GM18858 (cell line): ENCODE measurements at regions not wholly inside any gene's neighbourhood (a gene's known extent, or its start where the extent isn't known, plus 50 kb on each side); places are given as distances from the start of the nearest gene placed in this dataset.

Experiments
- ATAC-seq: cut with Tn5 transposase; IDR thresholded peaks from one replicate; pipeline ENCODE4 v1.9.1; 2021; ENCODE audit not compliant: unreplicated experiment

DNA sequence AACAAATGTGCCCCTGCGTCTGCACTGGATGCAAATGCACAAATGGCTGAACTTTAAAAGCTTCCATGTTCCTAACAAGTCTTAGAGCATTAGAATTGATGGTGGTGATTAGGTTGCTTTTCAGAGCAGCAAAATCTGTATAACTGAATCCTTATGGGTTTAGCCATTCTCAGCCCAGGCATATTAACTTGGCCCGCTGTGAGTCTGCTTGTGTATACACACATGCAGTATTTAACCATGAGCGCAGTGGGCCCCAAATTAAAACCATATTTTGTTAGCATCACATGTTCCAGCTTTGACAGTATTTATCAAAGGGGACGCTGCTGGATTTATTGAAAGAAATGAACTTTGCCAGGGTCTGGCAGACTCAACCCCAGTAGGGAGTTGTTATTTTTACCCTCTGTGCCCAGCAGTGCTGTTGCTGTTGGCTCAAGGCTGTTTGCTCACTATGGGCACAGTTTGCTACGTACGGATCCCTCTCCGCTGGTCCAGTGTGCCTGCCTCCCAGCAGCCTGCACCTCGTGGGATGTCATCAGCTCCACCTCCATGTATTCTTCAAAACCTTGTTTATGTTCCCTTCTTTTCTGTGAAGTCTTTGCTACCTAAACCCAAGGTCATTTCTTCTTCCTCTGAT is 144.7 kb downstream of the QRSL1 start:
- ATAC-seq: no peak

DNA sequence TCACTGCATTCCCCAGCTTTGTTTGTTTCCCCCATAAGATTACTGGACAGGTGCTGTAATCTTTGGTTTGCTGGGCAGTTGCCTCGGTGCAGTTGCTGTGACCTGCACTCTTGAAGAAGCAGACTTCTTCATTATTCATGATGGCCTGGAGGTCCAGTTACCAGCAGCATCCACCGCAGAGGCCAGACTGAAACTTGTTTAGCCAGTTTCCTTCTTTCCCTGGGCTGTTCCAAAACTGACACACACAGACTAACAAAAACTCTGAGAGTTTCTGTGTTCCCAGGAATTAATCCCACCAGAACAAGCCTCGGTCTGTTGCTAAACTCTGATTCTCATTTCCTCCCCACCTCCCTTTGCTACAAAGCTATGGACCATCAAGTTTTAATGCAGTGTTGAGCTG is 144.1 kb downstream of the QRSL1 start:
- ATAC-seq: no peak

DNA sequence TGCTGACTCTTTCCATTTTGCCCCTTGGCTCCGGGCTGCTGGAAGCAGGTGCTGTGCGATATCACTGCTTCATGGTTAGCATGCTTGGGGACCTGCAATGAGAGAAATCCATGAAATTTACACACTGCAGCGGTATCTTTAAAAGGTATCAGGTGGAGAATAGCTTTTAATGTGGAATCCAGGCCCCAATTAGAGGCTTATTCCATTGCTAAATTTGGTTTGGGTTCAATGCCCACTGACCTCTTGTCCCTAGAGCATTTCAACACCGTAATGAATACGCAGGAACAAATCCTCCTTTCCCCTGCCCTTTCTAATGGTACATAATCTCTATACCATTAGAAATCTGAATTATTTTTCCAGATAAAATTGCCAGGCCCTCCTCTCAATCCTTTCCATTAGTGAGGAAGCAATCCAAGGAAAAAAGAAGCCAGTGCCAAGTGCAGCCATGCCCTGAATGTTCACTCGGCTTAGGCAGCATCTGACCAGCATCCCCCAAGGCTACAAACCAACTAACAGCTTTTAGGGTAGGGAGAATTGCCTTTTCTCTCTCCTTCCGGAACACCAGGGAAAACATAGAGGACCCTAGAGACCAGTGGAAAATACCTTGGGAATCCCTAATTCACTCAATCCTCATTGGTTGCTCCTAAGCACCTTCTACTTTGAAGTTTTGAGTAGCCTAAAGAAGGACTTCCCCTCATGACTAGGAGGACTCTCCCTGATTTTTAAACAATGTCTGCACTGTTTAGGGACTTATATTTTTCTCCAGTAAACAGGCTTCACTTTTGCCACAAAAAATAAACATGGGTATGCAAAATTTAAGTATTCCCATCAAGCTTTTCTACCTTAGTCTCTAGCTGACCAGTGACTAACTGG is 143.1 kb downstream of the QRSL1 start:
- no peak for ATAC-seq

DNA sequence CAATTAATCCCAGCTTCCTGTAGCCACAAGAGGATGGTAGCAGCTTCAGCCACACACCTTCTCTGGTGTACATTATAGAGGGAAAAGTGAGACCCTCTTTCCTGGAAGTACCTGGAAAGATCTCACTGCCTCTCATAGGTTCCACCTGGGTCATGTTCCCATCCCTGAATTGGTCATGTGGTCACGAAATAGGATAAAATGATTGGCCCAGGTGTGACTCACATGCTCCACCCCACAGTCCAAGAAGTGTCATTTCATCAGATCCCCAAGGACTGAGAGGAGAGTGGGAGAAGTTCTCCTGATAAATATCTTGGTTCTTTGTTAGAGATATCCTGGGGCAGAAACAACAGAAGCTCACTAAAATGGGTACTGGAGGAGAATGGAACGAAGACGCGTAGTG is 142.4 kb downstream of the QRSL1 start:
- no peak for ATAC-seq

DNA sequence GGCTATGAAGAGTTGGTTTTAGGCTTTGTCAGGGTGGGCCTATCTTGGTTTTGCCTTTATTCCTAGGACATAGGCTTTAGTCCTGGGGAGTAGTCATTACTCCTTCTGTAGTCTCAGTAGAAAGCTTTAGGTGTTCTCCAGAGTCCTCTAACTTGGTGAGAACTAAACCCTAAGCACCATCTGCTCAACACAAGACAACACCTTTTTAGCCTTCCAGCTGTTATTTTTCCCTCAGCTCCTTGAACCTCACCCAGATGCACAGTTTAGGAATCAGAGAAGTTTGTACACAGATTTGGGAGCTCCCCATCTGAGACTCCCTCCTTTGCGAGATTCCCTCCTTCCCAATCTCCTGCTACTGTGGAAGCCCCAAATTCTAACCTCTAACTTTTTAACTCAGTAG is 141.3 kb downstream of the QRSL1 start:
- ATAC-seq: no peak

DNA sequence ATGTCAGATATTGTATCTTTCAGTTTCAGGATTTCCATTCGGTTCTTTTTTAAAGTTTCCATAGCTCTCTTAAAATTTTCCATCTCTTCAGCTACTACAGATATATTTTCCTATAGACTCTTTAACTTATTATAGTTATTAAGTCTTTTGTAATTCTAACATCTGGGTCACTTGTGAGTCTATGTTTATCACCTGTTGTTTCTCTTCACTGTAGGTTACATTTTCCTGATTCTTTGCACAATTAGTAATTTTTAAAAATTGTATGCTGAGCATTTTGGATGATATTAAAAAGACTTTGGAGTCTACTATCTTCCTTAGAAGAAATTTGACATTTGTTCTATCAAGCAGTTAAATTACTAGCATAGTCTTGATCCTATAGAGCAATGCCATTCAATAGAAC is 140.7 kb downstream of the QRSL1 start:
- no peak for ATAC-seq

DNA sequence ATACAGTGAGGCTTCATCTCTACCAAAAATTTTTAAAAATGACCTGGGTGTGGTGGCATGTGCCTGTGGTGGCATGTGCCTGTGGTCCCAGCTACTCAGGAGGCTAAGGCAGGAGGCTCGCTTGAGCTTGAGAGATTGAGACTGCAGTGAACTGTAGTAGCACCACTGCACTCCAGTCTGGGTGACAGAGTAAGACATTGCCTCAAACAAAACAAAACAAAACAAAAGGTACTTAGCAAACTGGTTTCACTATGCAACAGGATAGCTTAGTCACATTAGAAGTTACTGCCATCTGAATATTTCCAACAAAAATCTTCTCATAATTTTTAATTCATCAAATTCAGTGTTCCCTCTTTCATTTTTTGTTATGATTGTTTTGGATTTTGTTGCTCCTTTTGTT is 137.9 kb downstream of the QRSL1 start:
- no peak for ATAC-seq

DNA sequence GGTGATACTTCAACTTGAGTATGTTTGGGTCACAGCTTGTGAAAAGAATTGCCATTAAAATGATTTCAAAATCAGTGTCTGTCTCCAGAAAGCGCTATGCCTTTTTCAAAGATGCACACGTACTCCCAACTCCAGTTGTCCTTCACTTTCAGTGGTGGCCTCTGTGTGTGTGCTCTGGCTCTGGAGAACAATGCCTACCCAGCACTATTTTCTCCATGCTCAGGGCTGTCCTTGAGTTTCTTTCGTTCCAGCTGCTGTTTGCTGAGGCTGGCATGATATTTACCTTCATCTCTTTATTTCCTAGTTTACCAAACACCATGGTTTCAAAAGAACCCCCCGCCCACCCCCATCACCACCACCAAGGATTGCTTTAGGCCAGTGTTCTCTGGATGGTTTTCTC is 136.8 kb downstream of the QRSL1 start:
- no peak for ATAC-seq

DNA sequence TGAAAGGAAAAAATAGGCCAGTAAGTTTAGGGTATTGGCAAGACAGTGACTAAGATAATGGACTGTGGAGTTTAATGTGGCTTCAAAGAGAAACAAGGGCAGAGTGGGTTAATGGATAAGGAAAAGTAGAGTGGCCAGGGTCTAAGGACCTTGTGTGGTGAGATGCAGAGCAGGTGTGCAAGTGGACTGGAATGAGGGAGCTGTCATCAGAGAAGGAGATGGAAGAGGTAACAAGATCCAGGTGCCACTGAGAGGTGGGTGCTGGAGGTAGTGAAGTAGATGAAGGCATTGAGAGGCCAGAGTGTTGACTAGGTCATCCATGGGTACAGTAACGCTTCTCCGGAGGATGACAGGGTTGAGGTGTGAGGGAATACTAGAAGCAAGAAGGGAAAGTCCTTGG is 136.1 kb downstream of the QRSL1 start:
- ATAC-seq: no peak

DNA sequence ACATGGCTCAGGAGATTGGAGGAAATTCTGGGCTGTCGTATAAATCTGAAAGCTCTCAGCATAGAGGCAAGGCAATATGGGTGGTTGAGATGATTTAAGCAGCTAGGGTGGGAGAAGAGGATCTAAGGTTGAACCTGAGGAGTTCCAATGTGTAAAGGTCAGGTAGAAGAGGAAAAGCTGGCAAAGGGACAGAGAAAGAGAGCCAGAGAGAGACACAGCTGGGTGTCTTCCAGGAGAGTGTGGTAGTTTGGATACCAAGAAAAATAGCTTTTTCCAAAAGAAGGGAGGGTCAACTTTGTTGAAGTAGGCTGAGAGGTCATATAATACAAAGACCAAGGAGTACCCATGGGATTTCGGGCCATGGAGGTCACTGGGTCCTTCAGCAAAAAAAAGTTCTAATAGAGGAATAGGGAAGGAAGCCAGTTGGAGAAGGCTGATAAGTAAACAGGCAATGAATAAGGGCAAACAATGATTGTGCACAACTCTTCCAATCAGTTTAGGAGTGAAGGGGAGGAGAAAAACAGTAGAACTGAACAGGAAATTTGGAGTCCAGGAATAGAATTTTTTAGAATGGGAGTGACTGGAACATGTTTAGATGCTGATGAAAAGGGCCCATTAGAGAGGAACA is 135.1 kb downstream of the QRSL1 start:
- ATAC-seq: no peak

DNA sequence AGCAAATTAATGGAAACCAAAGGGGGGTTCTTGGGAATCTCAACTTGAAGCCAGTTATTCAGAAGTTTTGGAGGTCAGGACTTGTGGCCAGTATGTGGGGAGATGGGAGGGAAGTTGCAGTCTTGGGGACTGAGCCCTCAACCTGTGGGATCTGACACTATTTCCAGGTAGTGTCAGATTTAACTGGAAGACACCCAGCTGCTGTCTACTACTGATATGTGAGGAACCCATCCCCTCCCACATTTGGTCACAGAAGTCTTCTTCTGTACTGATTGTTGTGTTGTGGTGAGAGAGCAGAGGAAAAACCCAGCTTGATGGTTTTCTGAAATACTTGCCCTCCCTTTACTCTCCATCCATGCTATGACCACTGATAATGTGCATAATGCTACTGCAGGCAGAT is 134.0 kb downstream of the QRSL1 start:
- ATAC-seq: no peak

DNA sequence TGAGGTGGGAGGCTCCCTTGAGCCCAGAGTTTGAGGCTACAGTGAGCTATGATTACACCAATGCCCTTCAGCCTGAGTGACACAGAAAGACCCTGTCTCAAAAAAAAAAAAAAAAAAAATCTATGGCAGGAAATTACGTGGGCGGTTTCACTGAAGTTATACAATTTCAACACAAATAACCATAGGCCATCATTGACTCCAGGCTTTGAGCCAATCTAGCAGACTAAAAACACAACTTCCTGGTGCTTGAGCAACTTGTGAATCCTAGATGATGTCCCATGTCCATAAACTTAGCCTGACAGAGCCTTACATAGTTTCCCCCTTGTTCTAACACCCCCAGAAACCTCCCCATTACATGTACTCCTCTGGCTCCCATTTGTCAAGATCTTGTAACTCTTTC is 131.8 kb downstream of the QRSL1 start:
- ATAC-seq: no peak

DNA sequence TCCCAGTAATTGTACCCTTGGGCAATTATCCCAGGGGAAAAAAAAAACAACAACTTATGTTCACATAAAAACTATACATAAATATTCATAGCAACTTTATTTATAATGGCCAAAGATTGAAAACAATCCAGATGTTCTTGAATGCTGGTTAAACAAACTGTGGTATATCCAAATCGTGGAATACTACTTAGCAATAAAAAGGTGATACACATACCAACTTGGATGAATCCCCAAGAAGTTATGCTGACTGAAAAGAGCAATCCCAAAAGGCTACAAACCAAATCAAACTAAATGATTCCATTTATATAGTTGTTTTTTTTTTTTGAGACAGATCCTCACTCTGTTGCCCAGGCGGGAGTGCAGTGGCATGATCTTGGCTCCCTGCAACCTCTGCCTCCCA is 129.7 kb downstream of the QRSL1 start:
- no peak for ATAC-seq

DNA sequence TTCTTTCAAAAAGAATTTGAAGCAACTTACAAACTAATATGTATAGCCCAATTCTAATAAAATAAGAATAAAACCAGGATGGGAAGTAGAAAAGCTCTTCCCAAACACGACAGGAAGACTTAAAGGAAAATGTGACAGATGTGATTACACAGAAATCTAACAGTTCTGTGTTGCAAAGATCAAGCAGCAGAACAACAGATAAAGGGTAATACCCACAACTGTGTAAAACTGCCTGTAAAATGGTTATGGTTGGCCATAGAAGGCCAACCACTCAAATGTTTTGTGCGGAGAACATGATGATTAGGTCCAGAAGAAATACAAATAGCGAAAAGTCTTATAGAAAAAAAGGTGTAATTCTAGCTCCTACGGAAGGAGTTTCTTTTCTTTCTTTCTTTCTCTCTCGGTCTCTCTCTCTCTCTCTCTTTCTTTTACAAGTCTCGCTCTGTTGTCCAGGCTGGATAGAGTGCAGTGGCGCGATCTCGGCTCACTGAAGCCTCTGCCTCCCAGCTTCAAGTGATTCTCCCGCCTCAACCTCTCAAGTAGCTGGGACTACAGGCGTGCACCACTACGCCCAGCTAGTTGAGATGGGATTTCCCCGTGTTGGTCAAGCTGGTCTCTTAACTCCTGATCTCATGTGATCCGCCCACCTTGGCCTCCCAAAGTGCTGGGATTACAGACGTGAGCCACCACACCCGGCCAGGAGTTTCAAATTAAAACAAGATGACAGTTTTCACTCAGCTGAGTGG is 128.5 kb downstream of the QRSL1 start:
- ATAC-seq: no peak

DNA sequence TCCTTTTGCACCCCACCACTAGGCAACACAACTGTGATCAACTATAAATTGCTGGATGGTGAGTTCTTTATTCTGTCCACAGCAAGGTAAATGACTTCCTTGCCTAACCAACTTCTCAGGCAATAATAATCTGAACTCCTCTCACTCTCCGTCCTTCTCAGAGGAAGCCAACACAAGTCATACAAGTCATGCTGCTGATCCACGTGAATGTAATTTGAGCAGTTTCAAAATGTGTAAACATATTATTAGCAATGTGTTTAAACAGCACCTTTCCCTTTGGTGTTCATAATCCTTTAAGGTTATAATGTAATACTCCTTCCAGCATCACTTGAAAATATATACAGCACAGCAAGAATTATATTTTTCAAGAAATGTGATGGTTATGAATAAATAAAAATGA is 127.9 kb downstream of the QRSL1 start:
- ATAC-seq: no peak

DNA sequence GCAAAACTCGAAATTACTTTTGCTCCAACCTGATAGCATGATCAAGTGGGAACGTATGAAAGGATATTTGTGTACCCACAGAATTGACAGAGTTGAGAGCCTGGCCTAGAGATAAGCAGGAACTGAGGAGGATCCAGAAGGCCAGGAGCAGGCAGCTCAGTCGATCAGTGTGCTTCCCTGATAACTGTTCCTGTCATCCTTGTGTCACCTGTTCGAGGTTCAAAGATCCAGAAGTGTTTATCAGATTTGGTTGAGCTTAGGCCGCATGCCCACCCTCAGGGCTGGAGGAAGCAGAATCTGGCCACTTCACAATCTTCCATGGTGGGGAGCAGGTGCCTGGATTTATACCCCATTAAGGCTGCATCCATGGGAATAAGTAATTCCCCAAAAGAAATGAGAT is 124.8 kb downstream of the QRSL1 start:
- ATAC-seq: no peak

DNA sequence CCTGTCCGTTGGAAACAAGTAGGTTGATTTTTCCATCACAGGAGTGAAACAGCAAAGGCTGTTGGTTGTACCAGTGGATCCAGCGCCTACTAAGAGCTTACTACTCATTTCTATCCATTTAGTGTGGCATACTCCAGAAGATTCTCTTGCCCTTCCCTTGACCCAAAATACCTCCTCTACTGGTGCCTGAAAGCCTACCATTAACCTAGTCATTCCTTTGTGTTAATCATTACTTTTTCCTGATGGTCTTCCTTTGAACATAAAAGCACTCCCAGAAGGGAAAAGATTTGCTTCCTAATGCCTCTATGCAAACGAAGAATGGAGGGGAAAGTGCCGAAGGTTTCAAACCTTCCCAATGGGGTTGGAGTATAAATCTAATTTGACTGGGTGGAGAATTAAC is 123.3 kb downstream of the QRSL1 start:
- no peak for ATAC-seq

DNA sequence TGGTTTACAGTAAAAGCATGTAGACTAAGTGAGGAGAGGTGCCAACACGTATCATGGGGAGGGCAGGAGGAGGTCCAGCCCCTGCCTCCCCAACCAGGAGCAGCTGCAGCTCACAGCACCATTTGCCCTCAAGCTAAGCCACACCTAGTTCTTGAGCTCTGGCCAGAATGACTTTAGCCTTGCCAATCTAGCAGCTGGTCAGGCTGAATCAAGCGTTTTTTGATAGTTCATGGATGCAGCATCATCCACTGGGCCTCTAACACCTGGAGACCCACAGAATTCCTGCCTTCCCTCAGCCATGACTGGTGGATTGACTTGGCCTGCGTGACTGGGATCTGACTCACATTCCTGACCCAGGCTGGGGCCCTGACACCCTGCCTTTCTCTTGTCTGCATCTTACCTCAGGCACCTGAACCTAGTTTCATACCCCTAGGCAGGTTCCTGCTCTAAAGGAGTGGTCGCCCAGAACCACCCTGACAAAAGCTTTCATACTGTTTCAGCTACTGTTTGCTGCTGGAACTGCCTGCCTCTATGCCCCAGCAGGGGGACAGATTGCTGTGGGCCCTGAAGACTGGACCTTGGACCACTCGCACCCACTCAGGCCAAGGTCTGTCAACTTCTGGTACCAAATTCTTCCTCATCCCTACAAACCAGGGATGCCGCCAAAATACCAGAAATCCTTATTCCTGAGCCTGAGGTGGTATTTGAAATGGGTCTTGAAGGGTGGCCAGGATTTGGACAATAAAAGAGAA is 122.3 kb downstream of the QRSL1 start:
- ATAC-seq: no peak

DNA sequence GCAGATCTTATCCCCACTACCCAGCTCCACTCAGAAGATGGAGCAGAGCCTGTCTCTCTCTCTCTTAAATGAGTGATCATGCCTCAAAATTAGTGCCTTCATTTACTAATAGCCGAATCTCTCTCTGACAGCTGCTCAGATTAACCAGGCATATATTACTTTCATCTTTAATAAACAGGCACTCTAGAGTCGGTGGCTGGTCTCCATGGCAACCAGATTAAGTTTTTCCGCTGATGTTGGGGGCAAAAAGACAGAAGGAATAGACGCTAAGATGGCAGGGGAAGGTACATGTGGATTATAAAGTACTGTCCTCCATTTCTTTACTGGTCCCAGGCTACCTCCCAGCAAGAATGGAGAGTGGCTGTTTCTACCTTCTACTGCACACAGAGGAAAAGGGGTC is 121.6 kb downstream of the QRSL1 start:
- no peak for ATAC-seq

DNA sequence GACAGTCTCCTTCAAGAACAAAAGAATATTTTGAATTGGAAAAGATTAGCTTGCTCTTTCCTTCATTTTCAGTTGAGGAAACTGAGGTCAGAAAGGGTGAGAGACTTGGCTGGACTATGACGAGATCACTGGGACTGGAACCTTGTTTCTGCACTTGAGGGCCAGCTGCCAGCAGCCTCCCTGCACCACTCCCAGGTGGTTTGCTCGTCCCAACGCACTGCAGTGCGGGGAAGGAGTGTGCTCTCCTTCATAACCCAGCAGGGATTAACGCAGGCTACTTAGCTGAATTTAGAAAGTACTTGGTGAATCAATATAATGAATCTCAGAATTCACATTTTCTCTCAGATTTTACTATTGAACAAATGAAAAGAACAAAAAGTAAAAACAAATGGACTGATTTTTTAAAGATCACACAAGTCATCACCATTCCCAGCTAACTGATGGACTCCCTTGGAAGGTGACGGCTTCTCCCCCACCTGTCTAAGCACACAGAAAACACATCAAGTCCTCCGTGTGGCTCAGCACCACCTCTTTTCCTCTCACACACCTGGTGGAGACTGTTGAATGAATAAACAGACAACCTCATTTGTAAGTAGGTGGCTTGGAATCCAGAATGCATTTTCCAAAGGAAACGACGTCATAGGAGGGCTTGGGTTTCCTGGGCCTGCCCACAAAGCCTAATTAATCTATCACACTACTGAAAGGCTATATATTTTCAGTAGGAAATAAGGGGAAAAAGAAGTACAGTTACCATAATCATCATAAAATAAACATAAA is 121.0 kb downstream of the QRSL1 start:
- ATAC-seq: no peak
